Karpas-422 (cell line): ENCODE measurements at regions not wholly inside any gene's neighbourhood (a gene's known extent, or its start where the extent isn't known, plus 50 kb on each side); places are given as distances from the start of the nearest gene placed in this dataset.

Experiments used
- DNase-seq: peaks from one replicate; pipeline ENCODE4 v3.0.0-alpha.2; 2015
- H2AFZ ChIP-seq: fragments of 200-600 bp; sonication (generic); 2 replicates; pipeline ENCODE4 v1.6.1; 2014; ENCODE audit warnings: antibody characterized with exemption, low read length, mixed read lengths
- H3K27ac ChIP-seq: fragments of 200-600 bp; sonication (generic); 2 replicates; pipeline ENCODE4 v1.5.1; 2014; ENCODE audit warnings: mild to moderate bottlenecking, low read length, moderate library complexity
- H3K27me3 ChIP-seq: fragments of 200-600 bp; sonication (generic); 2 replicates; pipeline ENCODE4 v1.6.1; 2014; ENCODE audit warnings: low read length, mixed read lengths
- H3K36me3 ChIP-seq: fragments of 200-600 bp; sonication (generic); 2 replicates; pipeline ENCODE4 v1.6.1; 2014; ENCODE audit warnings: low read length, mixed read lengths; ENCODE audit not compliant: insufficient read depth
- H3K4me1 ChIP-seq: fragments of 200-600 bp; sonication (generic); 2 replicates; pipeline ENCODE4 v1.6.1; 2014; ENCODE audit warnings: mild to moderate bottlenecking, low read length, mixed read lengths
- H3K4me2 ChIP-seq: fragments of 200-600 bp; sonication (generic); 2 replicates; pipeline ENCODE4 v1.6.1; 2014; ENCODE audit warnings: low read length, low read depth, mild to moderate bottlenecking; ENCODE audit not compliant: poor library complexity, severe bottlenecking
- H3K4me3 ChIP-seq: fragments of 200-600 bp; sonication (generic); 2 replicates; pipeline ENCODE4 v1.5.1; 2014; ENCODE audit warnings: mild to moderate bottlenecking, antibody characterized with exemption, low read length, mixed read lengths
- H3K79me2 ChIP-seq: fragments of 200-600 bp; sonication (generic); 2 replicates; pipeline ENCODE4 v1.6.1; 2014; ENCODE audit warnings: mild to moderate bottlenecking, low read length, mixed read lengths
- H3K9ac ChIP-seq: fragments of 200-600 bp; sonication (generic); 2 replicates; pipeline ENCODE4 v1.6.0; 2014; ENCODE audit warnings: low read length
- H3K9me2 ChIP-seq: fragments of 200-600 bp; sonication (generic), shearing (Covaris generic); replicated peaks from 2 replicates; pipeline ENCODE4 v1.6.0; 2014; ENCODE audit warnings: mild to moderate bottlenecking, low read length, moderate library complexity; ENCODE audit not compliant: insufficient read depth
- H3K9me3 ChIP-seq: fragments of 300-700, 200-600 bp; sonication (generic); 2 replicates; pipeline ENCODE4 v1.6.1; 2014; ENCODE audit warnings: low read length, mixed read lengths
- H4K20me1 ChIP-seq: fragments of 200-600 bp; sonication (generic); 2 replicates; pipeline ENCODE4 v1.6.1; 2014; ENCODE audit warnings: mild to moderate bottlenecking, antibody characterized with exemption, low read length, low read depth; ENCODE audit not compliant: insufficient read depth

DNA sequence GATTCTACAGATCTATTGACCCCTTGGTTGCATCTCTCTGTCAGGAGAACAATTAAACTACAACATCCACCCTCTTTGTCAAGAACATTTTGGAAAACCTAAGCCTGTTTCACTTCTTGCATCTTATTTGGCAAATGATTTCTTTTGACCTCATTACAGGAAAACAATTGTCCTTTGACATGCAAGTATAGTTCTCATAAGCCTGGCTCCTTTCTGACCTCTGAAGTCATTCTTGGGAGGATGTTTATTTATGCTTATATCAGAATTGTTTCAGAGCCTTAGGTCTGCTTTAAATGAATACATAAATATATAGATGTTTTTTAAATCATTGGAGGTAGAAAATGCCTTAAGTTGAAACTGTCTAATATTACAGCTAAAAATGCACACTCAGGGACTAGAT, 361.3 kb upstream of the PTGER4 start:
- no peak overlapping the region for H3K4me3 ChIP-seq
- H3K27me3 ChIP-seq = no peaks in the 10 kb centered on the region
- H2AFZ ChIP-seq = no peak overlapping the region
- no peaks in the 10 kb centered on the region for H3K4me1 ChIP-seq
- no peaks in the 10 kb centered on the region for H3K9me3 ChIP-seq
- no peak overlapping the region for H3K9ac ChIP-seq
- no peaks in the 10 kb centered on the region for H3K79me2 ChIP-seq
- H3K36me3 ChIP-seq = no peaks in the 10 kb centered on the region
- H3K9me2 ChIP-seq = no peaks in the 10 kb centered on the region
- H3K27ac ChIP-seq = no peak overlapping the region
- no peak overlapping the region for H3K4me2 ChIP-seq
- no peak for DNase-seq
- H4K20me1 ChIP-seq = no peaks in the 10 kb centered on the region

DNA sequence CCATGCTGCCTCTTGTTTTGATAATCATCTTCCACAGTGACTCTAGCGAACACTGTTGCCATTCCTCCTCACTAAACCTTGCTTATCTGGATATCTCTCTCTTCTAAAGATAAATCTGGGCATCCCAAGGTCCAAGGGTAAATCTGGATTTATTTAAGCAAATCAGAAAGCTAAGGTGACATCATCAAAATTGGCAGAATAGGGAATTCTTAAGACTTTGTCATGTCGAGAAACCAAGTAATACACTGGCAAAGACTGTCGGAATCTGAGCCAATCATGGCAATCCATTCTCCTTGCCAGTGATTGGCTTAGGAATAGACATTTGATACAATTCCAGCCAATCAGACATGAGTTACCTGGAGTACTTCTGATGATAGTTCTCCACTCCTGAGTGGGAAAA, 362.7 kb upstream of the PTGER4 start:
- no peaks in the 10 kb centered on the region for H4K20me1 ChIP-seq
- H3K9me3 ChIP-seq = no peaks in the 10 kb centered on the region
- no peak overlapping the region for H2AFZ ChIP-seq
- H3K79me2 ChIP-seq = no peaks in the 10 kb centered on the region
- H3K9ac ChIP-seq = no peak overlapping the region
- no peak for DNase-seq
- H3K36me3 ChIP-seq = no peaks in the 10 kb centered on the region
- H3K4me1 ChIP-seq = no peaks in the 10 kb centered on the region
- H3K4me3 ChIP-seq = no peak overlapping the region
- H3K27ac ChIP-seq = no peak overlapping the region
- H3K9me2 ChIP-seq = no peaks in the 10 kb centered on the region
- no peaks in the 10 kb centered on the region for H3K27me3 ChIP-seq
- H3K4me2 ChIP-seq = no peak overlapping the region

DNA sequence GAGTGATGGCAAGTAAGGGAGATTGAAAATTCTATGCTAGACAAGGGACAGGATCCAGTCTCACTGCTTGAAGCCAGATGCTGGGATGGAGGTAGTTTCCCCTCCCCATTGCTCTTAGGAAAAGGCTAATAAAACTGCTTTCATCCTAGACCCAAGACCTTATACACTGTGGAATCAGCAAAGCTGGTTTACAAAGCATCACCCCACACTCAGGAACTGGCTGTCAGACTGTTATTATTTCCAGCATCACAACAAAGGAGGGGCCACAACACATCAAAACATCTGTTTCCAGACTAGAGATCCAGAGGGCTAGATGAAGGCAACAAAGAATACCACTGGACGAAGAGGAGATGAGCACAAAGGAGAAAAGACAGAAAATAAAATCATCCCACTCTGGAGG, 364.6 kb upstream of the PTGER4 start:
- no peak overlapping the region for H3K9ac ChIP-seq
- no peaks in the 10 kb centered on the region for H3K27me3 ChIP-seq
- no peaks in the 10 kb centered on the region for H3K36me3 ChIP-seq
- no peak for DNase-seq
- no peak overlapping the region for H3K27ac ChIP-seq
- no peak overlapping the region for H3K4me2 ChIP-seq
- H2AFZ ChIP-seq = no peak overlapping the region
- H3K9me2 ChIP-seq = no peaks in the 10 kb centered on the region
- no peaks in the 10 kb centered on the region for H4K20me1 ChIP-seq
- H3K4me3 ChIP-seq = no peak overlapping the region
- H3K79me2 ChIP-seq = no peaks in the 10 kb centered on the region
- no peaks in the 10 kb centered on the region for H3K9me3 ChIP-seq
- H3K4me1 ChIP-seq = no peaks in the 10 kb centered on the region

DNA sequence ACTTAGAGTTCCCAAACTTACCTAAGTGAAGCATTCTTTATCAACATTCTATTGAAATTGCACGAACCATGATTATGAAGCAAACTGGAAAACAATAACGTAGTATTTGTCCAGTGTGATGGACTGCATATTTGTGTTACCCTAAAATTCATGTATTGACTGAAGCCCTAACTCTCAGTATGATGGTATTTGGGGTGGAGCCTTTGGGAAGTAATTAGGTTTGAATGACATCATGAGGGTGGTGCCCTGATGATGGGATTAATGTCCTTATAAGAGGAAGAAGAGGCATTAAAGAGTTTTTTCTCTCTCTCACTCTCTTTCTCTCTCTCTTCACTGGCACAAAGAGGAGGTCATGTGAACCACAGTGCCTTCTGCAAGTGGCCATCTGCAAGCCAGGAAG, 365.4 kb upstream of the PTGER4 start:
- Histone ChIP-seq H3K27me3 (no peaks in the 10 kb centered on the region), H3K79me2 (no peaks in the 10 kb centered on the region), H3K4me1 (no peaks in the 10 kb centered on the region), H2AFZ (no peak overlapping the region), H3K9ac (no peak overlapping the region), H3K27ac (no peak overlapping the region), H3K36me3 (no peaks in the 10 kb centered on the region), H3K9me3 (no peaks in the 10 kb centered on the region), H4K20me1 (no peaks in the 10 kb centered on the region), H3K9me2 (no peaks in the 10 kb centered on the region), H3K4me2 (no peak overlapping the region), H3K4me3 (no peak overlapping the region)
- no peak for DNase-seq

DNA sequence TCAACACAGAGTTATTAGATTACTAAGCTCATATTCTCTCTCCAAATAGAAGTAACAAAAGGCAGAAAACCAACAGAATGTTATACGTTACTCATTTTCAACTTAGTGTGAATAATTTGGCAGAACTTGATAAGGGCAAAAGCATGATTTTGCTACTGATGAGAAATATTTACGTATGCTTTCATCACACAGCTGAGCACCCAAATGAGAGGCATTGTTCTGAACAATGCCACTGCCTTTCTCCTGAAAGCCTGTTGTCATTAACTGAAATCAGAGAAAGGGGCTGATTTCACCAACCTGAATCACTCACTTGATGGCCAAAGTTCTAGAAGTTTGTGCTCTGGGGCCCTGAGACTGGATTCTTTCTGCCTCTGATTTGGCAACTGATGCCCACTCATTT, 367.5 kb upstream of the PTGER4 start:
- Histone ChIP-seq H2AFZ (no peak overlapping the region), H3K79me2 (no peaks in the 10 kb centered on the region), H3K9ac (no peak overlapping the region), H3K4me3 (no peak overlapping the region), H3K4me2 (no peak overlapping the region), H4K20me1 (no peaks in the 10 kb centered on the region), H3K9me2 (no peaks in the 10 kb centered on the region), H3K36me3 (no peaks in the 10 kb centered on the region), H3K4me1 (no peaks in the 10 kb centered on the region), H3K27ac (no peak overlapping the region), H3K27me3 (no peaks in the 10 kb centered on the region), H3K9me3 (no peaks in the 10 kb centered on the region)
- no peak for DNase-seq

DNA sequence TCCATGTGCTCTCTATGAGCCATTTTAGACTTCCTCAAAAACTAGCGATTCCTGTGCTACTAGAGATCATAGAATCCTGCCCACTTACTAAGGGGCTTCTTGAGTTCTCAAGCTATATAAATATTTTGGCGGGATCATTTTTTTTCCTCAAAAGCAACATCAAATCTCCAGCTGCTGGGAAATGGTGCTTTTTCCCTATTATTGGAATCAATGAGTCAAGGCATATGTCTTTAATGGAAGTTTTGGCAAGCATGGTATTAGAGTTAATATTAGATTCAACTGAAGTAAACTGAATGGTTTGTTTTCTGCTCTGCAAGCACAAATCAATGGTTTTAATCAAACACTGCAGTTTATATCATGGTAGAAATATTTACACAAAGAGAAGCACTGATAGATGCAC, 369.9 kb upstream of the PTGER4 start:
- H3K9me2 ChIP-seq = no peaks in the 10 kb centered on the region
- no peak overlapping the region for H2AFZ ChIP-seq
- H3K4me1 ChIP-seq = no peaks in the 10 kb centered on the region
- DNase-seq = no peak
- no peaks in the 10 kb centered on the region for H3K79me2 ChIP-seq
- no peak overlapping the region for H3K27ac ChIP-seq
- no peaks in the 10 kb centered on the region for H3K27me3 ChIP-seq
- no peaks in the 10 kb centered on the region for H3K36me3 ChIP-seq
- no peak overlapping the region for H3K4me3 ChIP-seq
- H3K9me3 ChIP-seq = no peaks in the 10 kb centered on the region
- H3K9ac ChIP-seq = no peak overlapping the region
- no peak overlapping the region for H3K4me2 ChIP-seq
- no peaks in the 10 kb centered on the region for H4K20me1 ChIP-seq

DNA sequence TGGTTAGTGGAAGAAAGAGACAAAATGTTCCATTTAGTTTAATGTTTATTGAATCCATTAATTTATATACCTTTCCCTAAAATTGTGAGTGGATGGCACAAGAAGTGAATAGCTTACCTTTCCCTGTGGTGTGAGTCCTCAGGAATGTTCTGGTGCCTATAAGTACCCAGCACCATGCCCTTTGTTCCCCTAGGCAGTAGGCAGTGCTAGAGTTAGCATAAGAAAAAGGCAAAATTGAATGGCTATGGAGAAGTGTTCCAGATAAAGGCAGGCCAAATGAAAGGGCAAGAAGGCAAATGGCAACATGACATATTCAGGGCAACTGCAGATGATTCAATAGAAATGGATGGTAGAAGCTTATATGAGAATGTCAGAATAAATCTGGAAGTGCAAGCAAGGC, 370.8 kb upstream of the PTGER4 start:
- no peaks in the 10 kb centered on the region for H3K4me1 ChIP-seq
- H3K36me3 ChIP-seq = no peaks in the 10 kb centered on the region
- no peak overlapping the region for H3K4me3 ChIP-seq
- no peaks in the 10 kb centered on the region for H4K20me1 ChIP-seq
- H3K9ac ChIP-seq = no peak overlapping the region
- no peak for DNase-seq
- H3K9me2 ChIP-seq = no peaks in the 10 kb centered on the region
- H3K4me2 ChIP-seq = no peak overlapping the region
- no peak overlapping the region for H3K27ac ChIP-seq
- no peaks in the 10 kb centered on the region for H3K27me3 ChIP-seq
- H2AFZ ChIP-seq = no peak overlapping the region
- H3K79me2 ChIP-seq = no peaks in the 10 kb centered on the region
- H3K9me3 ChIP-seq = no peaks in the 10 kb centered on the region

DNA sequence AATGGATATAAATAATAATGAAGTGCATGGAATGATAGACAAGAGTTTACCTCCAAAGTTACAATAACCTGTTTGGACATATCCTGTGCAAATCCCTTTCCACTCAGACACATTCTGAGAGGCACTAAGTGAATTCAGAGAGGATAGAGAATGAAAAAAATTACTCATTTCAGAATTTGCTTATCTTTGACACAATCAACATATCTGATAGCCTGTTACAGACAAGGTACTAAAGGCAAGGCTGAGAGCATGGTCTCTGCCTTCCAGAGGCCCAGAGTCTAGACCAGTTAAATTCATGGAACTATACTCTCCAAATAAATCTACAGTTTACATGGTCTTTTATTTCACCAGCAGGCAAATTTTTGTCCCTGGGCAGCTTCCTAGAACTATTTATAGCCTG, 371.8 kb upstream of the PTGER4 start:
- Histone ChIP-seq H3K4me2 (no peak overlapping the region), H3K9me2 (no peaks in the 10 kb centered on the region), H3K4me1 (no peaks in the 10 kb centered on the region), H3K4me3 (no peak overlapping the region), H3K9me3 (no peaks in the 10 kb centered on the region), H3K36me3 (no peaks in the 10 kb centered on the region), H2AFZ (no peak overlapping the region), H3K27ac (no peak overlapping the region), H3K79me2 (no peaks in the 10 kb centered on the region), H3K9ac (no peak overlapping the region), H4K20me1 (no peaks in the 10 kb centered on the region), H3K27me3 (no peaks in the 10 kb centered on the region)
- no peak for DNase-seq

DNA sequence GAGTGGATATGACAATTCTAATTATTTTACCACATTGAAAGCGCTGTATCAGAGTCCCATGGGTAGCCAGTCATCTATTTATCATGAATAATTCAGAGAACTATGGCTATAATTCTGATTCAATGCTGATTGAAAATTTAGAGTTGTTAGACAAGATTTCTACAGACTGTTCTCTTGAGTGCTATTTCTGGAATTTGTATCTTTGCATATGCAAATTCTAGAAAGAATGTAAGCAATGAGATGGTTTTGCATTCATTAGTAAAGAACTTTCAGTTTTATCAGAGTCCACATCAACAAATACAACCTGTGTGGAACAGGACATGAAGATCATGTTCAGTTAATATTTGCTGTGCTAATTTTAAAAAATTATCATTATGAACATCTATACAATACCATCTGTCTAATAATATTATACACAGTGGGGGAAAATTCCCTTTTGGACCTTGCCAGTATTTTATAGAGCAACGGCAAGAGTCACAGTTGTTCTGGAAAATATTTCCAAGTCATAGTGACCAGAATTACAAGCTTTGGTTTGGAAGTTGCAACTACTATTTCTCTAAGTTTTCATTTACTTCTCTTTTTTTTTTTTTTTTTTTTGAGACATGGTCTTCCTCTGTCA, 372.7 kb upstream of the PTGER4 start:
- no peak overlapping the region for H3K9ac ChIP-seq
- H3K27me3 ChIP-seq = no peaks in the 10 kb centered on the region
- H2AFZ ChIP-seq = no peak overlapping the region
- H3K27ac ChIP-seq = no peak overlapping the region
- no peaks in the 10 kb centered on the region for H3K4me1 ChIP-seq
- no peaks in the 10 kb centered on the region for H3K9me3 ChIP-seq
- no peak overlapping the region for H3K4me2 ChIP-seq
- no peaks in the 10 kb centered on the region for H4K20me1 ChIP-seq
- DNase-seq = no peak
- H3K36me3 ChIP-seq = no peaks in the 10 kb centered on the region
- no peaks in the 10 kb centered on the region for H3K79me2 ChIP-seq
- no peak overlapping the region for H3K4me3 ChIP-seq
- H3K9me2 ChIP-seq = no peaks in the 10 kb centered on the region
